CD4-positive, alpha-beta T cell (primary cell): ENCODE measurements at regions not wholly inside any gene's neighbourhood (a gene's known extent, or its start where the extent isn't known, plus 50 kb on each side); places are given as distances from the start of the nearest gene placed in this dataset.
A peak's percentile ranks its signal among the peaks of the same experiment; 100 is the strongest.
"Not testable (repeated sequence)": the region's sequence is repeated elsewhere in the genome, so short reads cannot be mapped to it uniquely, and the experiment has no call there.

Experiments
- ATAC-seq: fragments of 200-7000 bp; cut with Tn5 transposase; one replicate; pipeline ENCODE4 v1.10.0; 2022; ENCODE audit warnings: mild to moderate bottlenecking; ENCODE audit not compliant: poor library complexity
- CTCF ChIA-PET: fragments of 350-600 bp; sonication (Branson Sonifier 250); formaldehyde crosslinking; loops from one replicate; lab custom pipeline; 2021; ENCODE audit warnings: antibody characterized with exemption, inconsistent platforms; lab: Charles Lee
- POLR2A ChIA-PET: fragments of 350-600 bp; sonication (Branson Sonifier 250); formaldehyde crosslinking; loops from one replicate; lab custom pipeline; 2021; ENCODE audit warnings: antibody characterized with exemption, inconsistent platforms; lab: Charles Lee
- DNase-seq, 14 experiments: peaks; one replicate each; pipeline ENCODE4 v3.0.0-alpha.2; 2013 to 2020; ENCODE audit warnings: mixed read lengths in 2 of 14
- H3K27ac ChIP-seq, 2 donors: one replicate each; pipeline versions ENCODE4 v1.5.1 to v1.7.0; 2013; ENCODE audit warnings: low read length in 2 of 2, low read depth in 1 of 2, mild to moderate bottlenecking in 1 of 2
- H3K27me3 ChIP-seq, 2 experiments: 1 replicate in 1 of 2; 2 replicates in 1 of 2; pipeline versions ENCODE4 v1.6.1 to v1.7.0; 2013; ENCODE audit warnings: low read length in 2 of 2, control low read depth in 1 of 2, mild to moderate bottlenecking in 1 of 2, moderate library complexity in 1 of 2; ENCODE audit not compliant: insufficient read depth in 2 of 2, control insufficient read depth in 1 of 2
- H3K36me3 ChIP-seq: one replicate; pipeline ENCODE4 v1.6.1; 2013; ENCODE audit warnings: low read length, control low read depth; ENCODE audit not compliant: insufficient read depth
- H3K4me1 ChIP-seq: one replicate; pipeline ENCODE4 v1.6.1; 2013; ENCODE audit warnings: low read length, control low read depth; ENCODE audit not compliant: insufficient read depth
- H3K4me3 ChIP-seq: one replicate; pipeline ENCODE4 v1.5.1; 2013; ENCODE audit warnings: mild to moderate bottlenecking, low read length, moderate library complexity
- H3K9me3 ChIP-seq, 2 experiments: 1 replicate in 1 of 2; 2 replicates in 1 of 2; pipeline versions ENCODE4 v1.6.1 to v1.7.0; 2013; ENCODE audit warnings: low read length in 2 of 2, mild to moderate bottlenecking in 2 of 2, control low read depth in 1 of 2, moderate library complexity in 1 of 2; ENCODE audit not compliant: control insufficient read depth in 1 of 2, insufficient read depth in 1 of 2
- H3K27ac Mint-ChIP-seq: one replicate; pipeline ENCODE4 v1.8.0; 2020; ENCODE audit warnings: mixed read lengths
- H3K27me3 Mint-ChIP-seq: one replicate; pipeline ENCODE4 v1.8.0; 2021; ENCODE audit warnings: mixed read lengths
- H3K36me3 Mint-ChIP-seq: one replicate; pipeline ENCODE4 v1.8.0; 2021; ENCODE audit warnings: low read depth, mixed read lengths
- H3K4me1 Mint-ChIP-seq: one replicate; pipeline ENCODE4 v1.8.0; 2021; ENCODE audit warnings: low read depth, mixed read lengths
- H3K4me3 Mint-ChIP-seq: one replicate; pipeline ENCODE4 v1.8.0; 2020; ENCODE audit warnings: mild to moderate bottlenecking, mixed read lengths
- H3K9me3 Mint-ChIP-seq: one replicate; pipeline ENCODE4 v1.8.0; 2020; ENCODE audit warnings: mixed read lengths
- intact Hi-C, 2 experiments: fragments of 100-400 bp; cut with DNase I in 1 of 2; cut with micrococcal nuclease in 1 of 2; formaldehyde crosslinking; loops; one replicate each; pipeline versions ENCODE4 v1.15.1 to v1.9.0; 2023 to 2025; cut with DNase I, micrococcal nuclease

- CTCF ChIA-PET, H3K9me3 Mint-ChIP-seq, H3K4me3 Mint-ChIP-seq, POLR2A ChIA-PET, H3K9me3 ChIP-seq, H3K27me3 Mint-ChIP-seq, H3K4me1 ChIP-seq, H3K36me3 ChIP-seq, H3K27ac Mint-ChIP-seq, H3K27me3 ChIP-seq, H3K27ac ChIP-seq, intact Hi-C loops, ATAC-seq, DNase-seq, H3K36me3 Mint-ChIP-seq, H3K4me3 ChIP-seq: not testable (repeated sequence)
- H3K4me1 Mint-ChIP-seq: peaks cover 13% of the 10 kb centered on the region
Measured at GRCh38 chr17:15836249-15836982, 104.3 kb downstream of the TBC1D26 start.

- H3K36me3 ChIP-seq, H3K4me1 ChIP-seq, H3K27me3 ChIP-seq, intact Hi-C loops, H3K36me3 Mint-ChIP-seq, CTCF ChIA-PET, H3K27ac Mint-ChIP-seq, H3K4me3 Mint-ChIP-seq, H3K4me3 ChIP-seq, POLR2A ChIA-PET, DNase-seq, ATAC-seq, H3K27me3 Mint-ChIP-seq, H3K27ac ChIP-seq, H3K9me3 Mint-ChIP-seq, H3K9me3 ChIP-seq: not testable (repeated sequence)
- peaks cover 13% of the 10 kb centered on the region for H3K4me1 Mint-ChIP-seq
Measured at GRCh38 chr17:15836991-15837390, 104.9 kb downstream of the TBC1D26 start.

- H3K27ac Mint-ChIP-seq, H3K4me1 Mint-ChIP-seq, H3K27me3 ChIP-seq, CTCF ChIA-PET, intact Hi-C loops, H3K27me3 Mint-ChIP-seq, H3K9me3 ChIP-seq, DNase-seq, H3K36me3 Mint-ChIP-seq, H3K4me3 ChIP-seq, H3K36me3 ChIP-seq, H3K27ac ChIP-seq, ATAC-seq, H3K4me3 Mint-ChIP-seq, H3K4me1 ChIP-seq, H3K9me3 Mint-ChIP-seq, POLR2A ChIA-PET: not testable (repeated sequence)
Measured at GRCh38 chr17:15847447-15848229, 97.3 kb upstream of the ADORA2B start.

GRCh38 chr17:15849054-15849453 lies 95.9 kb upstream of the ADORA2B start:
- H3K36me3 Mint-ChIP-seq, CTCF ChIA-PET, H3K4me3 ChIP-seq, H3K27ac Mint-ChIP-seq, H3K9me3 ChIP-seq, H3K27ac ChIP-seq, H3K9me3 Mint-ChIP-seq, H3K27me3 Mint-ChIP-seq, H3K27me3 ChIP-seq, H3K36me3 ChIP-seq, H3K4me1 Mint-ChIP-seq, H3K4me1 ChIP-seq, intact Hi-C loops, H3K4me3 Mint-ChIP-seq, POLR2A ChIA-PET: not testable (repeated sequence)
- peak; percentile 84 for ATAC-seq
- DNase-seq: peak; percentile 13 to 68 (median 44)

- H3K4me1 ChIP-seq, H3K9me3 ChIP-seq, H3K36me3 ChIP-seq, H3K27ac Mint-ChIP-seq, H3K4me3 Mint-ChIP-seq, H3K27ac ChIP-seq, ATAC-seq, H3K4me1 Mint-ChIP-seq, H3K9me3 Mint-ChIP-seq, H3K27me3 Mint-ChIP-seq, H3K4me3 ChIP-seq, intact Hi-C loops, CTCF ChIA-PET, H3K36me3 Mint-ChIP-seq, POLR2A ChIA-PET, H3K27me3 ChIP-seq: not testable (repeated sequence)
- peak in 1 of 14 experiments; percentile 7 for DNase-seq
Measured at GRCh38 chr17:15850071-15850470, 94.9 kb upstream of the ADORA2B start.

- H3K4me3 ChIP-seq, H3K4me3 Mint-ChIP-seq, H3K4me1 Mint-ChIP-seq, H3K4me1 ChIP-seq, H3K9me3 ChIP-seq, intact Hi-C loops, H3K27ac Mint-ChIP-seq, H3K27ac ChIP-seq, H3K36me3 Mint-ChIP-seq, POLR2A ChIA-PET, ATAC-seq, H3K27me3 Mint-ChIP-seq, CTCF ChIA-PET, H3K9me3 Mint-ChIP-seq, H3K27me3 ChIP-seq, H3K36me3 ChIP-seq, DNase-seq: not testable (repeated sequence)
Measured at GRCh38 chr17:15850687-15851086, 94.2 kb upstream of the ADORA2B start.

- intact Hi-C loops, H3K36me3 ChIP-seq, H3K27me3 Mint-ChIP-seq, H3K27ac ChIP-seq, H3K4me1 Mint-ChIP-seq, H3K36me3 Mint-ChIP-seq, CTCF ChIA-PET, POLR2A ChIA-PET, H3K4me1 ChIP-seq, H3K9me3 Mint-ChIP-seq, ATAC-seq, H3K9me3 ChIP-seq, H3K4me3 Mint-ChIP-seq, H3K27me3 ChIP-seq, H3K27ac Mint-ChIP-seq, H3K4me3 ChIP-seq: not testable (repeated sequence)
- peak in 1 of 14 experiments; percentile 28 for DNase-seq
Measured at GRCh38 chr17:15852863-15853262, 92.1 kb upstream of the ADORA2B start.
